ENCODE measurements at regions not wholly inside any gene's neighbourhood (a gene's known extent, or its start where the extent isn't known, plus 50 kb on each side); places are given as distances from the start of the nearest gene placed in this dataset.
"Not testable (repeated sequence)": the region's sequence is repeated elsewhere in the genome, so short reads cannot be mapped to it uniquely, and the experiment has no call there.

DNA sequence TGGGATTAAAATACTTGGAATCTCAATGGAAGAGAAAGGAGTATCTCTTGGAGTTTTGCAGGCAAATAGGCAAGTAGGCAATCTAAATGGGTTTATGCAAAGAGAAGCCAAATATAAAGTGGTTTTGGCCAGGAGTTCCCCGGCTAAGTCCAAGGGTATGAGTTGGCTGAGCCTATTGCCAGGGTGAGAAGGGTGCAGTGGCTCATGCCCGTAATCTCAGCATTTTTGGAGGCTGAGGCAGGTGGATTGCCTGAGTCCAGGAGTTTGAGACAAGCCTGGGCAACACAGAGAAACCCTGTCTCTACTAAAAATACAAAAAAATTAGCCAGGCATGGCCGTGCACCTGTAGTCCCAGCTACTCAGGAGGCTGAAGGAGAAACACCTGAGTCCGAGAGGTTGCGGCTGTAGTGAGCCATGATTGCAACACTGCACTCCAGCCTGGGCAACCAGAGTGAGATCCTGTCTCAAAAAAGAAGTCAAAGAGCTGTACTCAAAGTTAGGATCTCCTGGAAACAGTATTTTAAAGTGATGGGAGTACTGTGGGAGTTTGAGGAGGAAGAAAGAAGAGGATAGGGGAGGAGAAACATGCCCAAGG lies 130.4 kb upstream of the RAB18 start:
- Mint-ChIP-seq H3K9me3 (ENCODE audit: low read depth, unreplicated experiment) (no peaks in the 10 kb centered on the region), H3K27ac (ENCODE audit: unreplicated experiment) (no peak overlapping the region), H3K27me3 (ENCODE audit: unreplicated experiment) (no peaks in the 10 kb centered on the region), H3K4me1 (ENCODE audit: low read depth, unreplicated experiment) (peaks cover 9% of the 10 kb centered on the region), H3K36me3 (ENCODE audit: insufficient read depth, unreplicated experiment) (no peaks in the 10 kb centered on the region), H3K4me3 (ENCODE audit: low read depth, unreplicated experiment) (no peak overlapping the region)
- CTCF ChIA-PET, result no interaction called here
- intact Hi-C loops (cut with micrococcal nuclease; ENCODE audit: unreplicated experiment), result loop anchor here (5.0 kb wide), 2 partner anchors 74 to 284 kb away; no protein-coding TSS in a partner anchor
- BruUV-seq (replicated peaks), result no TSS peak
- TF ChIP-seq, protein P1, sequence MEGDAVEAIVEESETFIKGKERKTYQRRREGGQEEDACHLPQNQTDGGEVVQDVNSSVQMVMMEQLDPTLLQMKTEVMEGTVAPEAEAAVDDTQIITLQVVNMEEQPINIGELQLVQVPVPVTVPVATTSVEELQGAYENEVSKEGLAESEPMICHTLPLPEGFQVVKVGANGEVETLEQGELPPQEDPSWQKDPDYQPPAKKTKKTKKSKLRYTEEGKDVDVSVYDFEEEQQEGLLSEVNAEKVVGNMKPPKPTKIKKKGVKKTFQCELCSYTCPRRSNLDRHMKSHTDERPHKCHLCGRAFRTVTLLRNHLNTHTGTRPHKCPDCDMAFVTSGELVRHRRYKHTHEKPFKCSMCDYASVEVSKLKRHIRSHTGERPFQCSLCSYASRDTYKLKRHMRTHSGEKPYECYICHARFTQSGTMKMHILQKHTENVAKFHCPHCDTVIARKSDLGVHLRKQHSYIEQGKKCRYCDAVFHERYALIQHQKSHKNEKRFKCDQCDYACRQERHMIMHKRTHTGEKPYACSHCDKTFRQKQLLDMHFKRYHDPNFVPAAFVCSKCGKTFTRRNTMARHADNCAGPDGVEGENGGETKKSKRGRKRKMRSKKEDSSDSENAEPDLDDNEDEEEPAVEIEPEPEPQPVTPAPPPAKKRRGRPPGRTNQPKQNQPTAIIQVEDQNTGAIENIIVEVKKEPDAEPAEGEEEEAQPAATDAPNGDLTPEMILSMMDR (IDR thresholded peaks at IDR 0.05; ENCODE audit: unreplicated experiment), result no peak
- no peak for DNase-seq

GRCh38 chr10:27372095-27372494 lies 131.5 kb upstream of the ACBD5 start:
- no peaks in the 10 kb centered on the region for H3K9me3 Mint-ChIP-seq (ENCODE audit: low read depth, unreplicated experiment)
- intact Hi-C loops (cut with micrococcal nuclease; ENCODE audit: unreplicated experiment), result loop anchor here (5.0 kb wide), 2 partner anchors 75 to 285 kb away; no protein-coding TSS in a partner anchor
- no peak for DNase-seq
- no peak overlapping the region for H3K27ac Mint-ChIP-seq (ENCODE audit: unreplicated experiment)
- TF ChIP-seq, protein P1 (IDR thresholded peaks at IDR 0.05; ENCODE audit: unreplicated experiment), result no peak
- H3K36me3 Mint-ChIP-seq (ENCODE audit: insufficient read depth, unreplicated experiment), result no peaks in the 10 kb centered on the region
- BruUV-seq (replicated peaks), result no TSS peak
- H3K27me3 Mint-ChIP-seq (ENCODE audit: unreplicated experiment), result no peaks in the 10 kb centered on the region
- CTCF ChIA-PET, result interaction anchor here (1.1 kb wide), 1 partner anchor 870 kb away, joined by 3 read pairs; no protein-coding TSS in a partner anchor
- peaks cover 9% of the 10 kb centered on the region for H3K4me1 Mint-ChIP-seq (ENCODE audit: low read depth, unreplicated experiment)
- no peak overlapping the region for H3K4me3 Mint-ChIP-seq (ENCODE audit: low read depth, unreplicated experiment)

DNA sequence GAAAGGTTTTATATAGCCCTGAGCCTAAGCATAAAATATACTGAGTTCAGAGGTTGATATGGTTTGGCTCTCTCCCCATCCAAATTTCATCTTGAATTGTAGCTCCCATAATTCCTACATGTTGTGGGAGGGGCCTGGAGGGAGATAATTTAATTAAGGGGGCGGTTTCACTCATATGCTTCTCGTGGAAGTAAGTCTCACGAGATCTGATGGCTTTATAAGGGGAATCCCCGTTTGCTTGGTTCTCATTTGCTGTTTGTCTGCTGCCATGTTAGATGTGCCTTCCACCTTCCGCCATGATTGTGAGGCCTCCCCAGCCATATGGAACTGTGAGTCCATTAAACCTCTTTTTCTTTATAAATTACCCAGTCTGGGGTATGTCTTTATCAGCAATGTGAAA lies 130.8 kb upstream of the ACBD5 start:
- not testable (repeated sequence) for H3K4me1 Mint-ChIP-seq (ENCODE audit: low read depth, unreplicated experiment); H3K4me3 Mint-ChIP-seq (ENCODE audit: low read depth, unreplicated experiment); H3K27me3 Mint-ChIP-seq (ENCODE audit: unreplicated experiment); H3K9me3 Mint-ChIP-seq (ENCODE audit: low read depth, unreplicated experiment); BruUV-seq (replicated peaks); H3K27ac Mint-ChIP-seq (ENCODE audit: unreplicated experiment); DNase-seq; H3K36me3 Mint-ChIP-seq (ENCODE audit: insufficient read depth, unreplicated experiment)
- intact Hi-C loops (cut with micrococcal nuclease; ENCODE audit: unreplicated experiment), result loop anchor here (2.0 to 5.0 kb wide), 3 partner anchors 76 to 869 kb away; no protein-coding TSS in a partner anchor
- CTCF ChIA-PET, result interaction anchor here (0.6 to 1.1 kb wide), 2 partner anchors 235 to 870 kb away, joined by 3 read pairs; no protein-coding TSS in a partner anchor

- TF ChIP-seq, protein P1 (IDR thresholded peaks at IDR 0.05; ENCODE audit: unreplicated experiment), result peak; percentile 17
- Mint-ChIP-seq H3K36me3 (ENCODE audit: insufficient read depth, unreplicated experiment) (no peaks in the 10 kb centered on the region), H3K4me1 (ENCODE audit: low read depth, unreplicated experiment) (peaks cover 9% of the 10 kb centered on the region), H3K9me3 (ENCODE audit: low read depth, unreplicated experiment) (peaks cover 2% of the 10 kb centered on the region), H3K4me3 (ENCODE audit: low read depth, unreplicated experiment) (no peak overlapping the region), H3K27me3 (ENCODE audit: unreplicated experiment) (no peaks in the 10 kb centered on the region), H3K27ac (ENCODE audit: unreplicated experiment) (no peak overlapping the region)
- no peak for DNase-seq
- BruUV-seq (replicated peaks), result no TSS peak
- CTCF ChIA-PET, result interaction anchor here (0.6 to 1.1 kb wide), 5 partner anchors 14 to 282 kb away, joined by 3 to 4 read pairs (median 3); no protein-coding TSS in a partner anchor
- intact Hi-C loops (cut with micrococcal nuclease; ENCODE audit: unreplicated experiment), result loop anchor here (2.0 to 5.0 kb wide), 3 partner anchors 77 to 871 kb away; no protein-coding TSS in a partner anchor
Measured at GRCh38 chr10:27369880-27370279, 129.3 kb upstream of the ACBD5 start.

DNA sequence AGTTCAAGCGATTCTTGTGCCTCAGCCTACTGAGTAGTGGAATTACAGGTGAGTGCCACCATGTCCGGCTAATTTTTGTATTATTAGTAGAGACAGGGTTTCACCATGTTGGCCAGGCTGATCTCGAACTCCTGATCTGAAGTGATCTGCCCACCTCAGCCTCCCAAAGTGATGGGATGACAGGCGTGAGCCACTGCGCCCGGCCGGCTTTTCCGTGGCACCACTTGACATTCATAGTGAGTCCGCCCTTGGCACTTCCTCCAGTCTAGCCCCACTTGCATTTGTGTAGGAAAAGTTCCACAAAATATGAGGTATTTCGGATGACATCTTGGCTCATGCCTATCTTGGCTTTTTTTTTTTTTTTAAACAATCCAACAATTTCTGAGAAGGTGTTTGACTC lies 128.1 kb upstream of the ACBD5 start:
- DNase-seq, result no peak
- peaks cover 9% of the 10 kb centered on the region for H3K4me1 Mint-ChIP-seq (ENCODE audit: low read depth, unreplicated experiment)
- H3K27ac Mint-ChIP-seq (ENCODE audit: unreplicated experiment), result no peak overlapping the region
- peaks cover 2% of the 10 kb centered on the region for H3K9me3 Mint-ChIP-seq (ENCODE audit: low read depth, unreplicated experiment)
- H3K36me3 Mint-ChIP-seq (ENCODE audit: insufficient read depth, unreplicated experiment), result no peaks in the 10 kb centered on the region
- intact Hi-C loops (cut with micrococcal nuclease; ENCODE audit: unreplicated experiment), result no loop called here
- BruUV-seq (replicated peaks), result no TSS peak
- H3K4me3 Mint-ChIP-seq (ENCODE audit: low read depth, unreplicated experiment), result no peak overlapping the region
- CTCF ChIA-PET, result interaction anchor here (0.7 kb wide), 1 partner anchor 337 kb away, joined by 4 read pairs; no protein-coding TSS in a partner anchor
- H3K27me3 Mint-ChIP-seq (ENCODE audit: unreplicated experiment), result no peaks in the 10 kb centered on the region
- TF ChIP-seq, protein P1 (IDR thresholded peaks at IDR 0.05; ENCODE audit: unreplicated experiment), result no peak
